Activated T-helper 1 cell treated with anti-CD3 and anti-CD28 coated beads, Interleukin-2, amount 50 U/mL, for 16 hours (primary cell): ENCODE measurements at regions not wholly inside any gene's neighbourhood (a gene's known extent, or its start where the extent isn't known, plus 50 kb on each side); places are given as distances from the start of the nearest gene placed in this dataset.

Experiments
- DNase-seq, 2 donors: peaks; one replicate each; pipeline ENCODE4 v3.0.0-alpha.2; 2020; ENCODE audit warnings: low read depth in 1 of 2, low spot score in 1 of 2

DNA sequence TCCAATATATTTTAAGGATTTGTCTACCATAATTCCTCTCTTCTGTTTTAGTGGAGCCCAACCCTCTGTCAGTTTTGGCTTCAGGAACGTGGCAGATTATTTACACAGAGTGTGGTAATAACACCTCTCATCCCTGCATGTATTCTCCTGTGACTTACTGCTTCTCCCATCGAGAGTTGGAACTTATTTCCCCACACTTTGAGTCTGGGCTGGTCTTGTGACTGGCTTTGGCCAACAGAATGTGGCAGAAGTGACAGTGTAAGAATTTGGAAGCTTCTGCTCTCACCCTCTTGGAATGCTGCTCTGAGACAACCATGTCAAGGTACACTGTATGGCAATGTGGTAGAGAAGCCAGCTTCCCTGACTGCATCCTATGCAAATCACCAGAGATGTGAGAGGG is 407.7 kb downstream of the EPM2A start:
- DNase-seq = no peak

DNA sequence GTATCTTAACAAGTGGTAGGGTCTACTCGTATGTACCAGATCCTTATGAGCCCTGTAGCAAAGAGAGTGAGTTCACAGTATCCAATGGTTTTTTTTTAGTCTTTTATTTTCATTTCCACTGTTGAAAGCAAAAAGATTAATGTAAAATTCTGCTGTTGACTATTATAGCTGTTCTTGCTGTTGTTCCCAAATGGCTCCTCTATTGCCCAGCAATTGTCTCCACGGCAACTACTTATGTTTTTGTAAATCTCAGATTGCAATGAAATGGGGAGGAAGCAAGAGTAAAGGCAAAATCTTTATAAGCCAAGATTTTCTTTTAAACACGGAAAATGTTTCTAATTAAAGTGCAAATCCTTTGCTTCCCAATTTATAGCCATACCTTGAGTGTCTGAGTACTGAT is 406.1 kb downstream of the EPM2A start:
- DNase-seq = no peak

DNA sequence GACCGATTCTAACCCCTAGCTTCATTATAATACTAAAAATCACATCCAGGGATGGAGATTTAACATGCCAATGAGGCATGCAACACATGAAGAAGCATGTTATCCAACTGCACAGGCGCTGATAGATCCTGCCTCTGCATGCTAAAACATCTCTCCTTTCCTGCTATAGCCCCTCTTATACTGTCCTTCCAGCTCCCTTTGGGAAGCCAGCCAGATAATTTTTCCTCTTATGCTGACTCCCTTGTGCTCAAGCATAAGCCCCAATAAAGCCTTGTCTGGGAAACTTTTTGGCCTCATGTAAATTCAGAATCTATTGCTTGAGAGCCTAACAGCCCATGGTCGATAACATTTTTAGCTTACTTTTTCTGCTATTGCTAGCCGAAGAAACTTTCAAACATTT is 404.3 kb downstream of the EPM2A start:
- no peak for DNase-seq

- DNase-seq = no peak
Measured at GRCh38 chr6:145332011-145332410, 403.3 kb downstream of the EPM2A start.

DNA sequence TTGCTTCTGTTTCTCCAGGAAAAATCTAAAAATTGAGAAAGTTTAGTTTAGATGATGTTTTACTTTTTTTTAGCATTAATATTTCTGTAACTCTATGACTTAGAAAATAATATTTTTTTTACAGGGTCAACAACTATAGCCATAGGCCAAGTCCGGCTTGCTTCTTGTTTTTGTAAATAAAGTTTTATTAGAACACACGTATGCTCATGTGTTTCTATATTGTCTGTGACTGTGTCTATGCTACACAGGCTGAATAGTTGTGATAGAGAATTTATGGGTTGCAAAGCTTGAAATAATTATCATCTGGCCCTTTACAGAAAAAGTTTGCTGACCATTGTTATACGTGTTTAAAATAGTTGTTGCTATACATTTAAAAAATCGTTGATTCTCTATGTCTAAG is 399.2 kb downstream of the EPM2A start:
- no peak for DNase-seq

DNA sequence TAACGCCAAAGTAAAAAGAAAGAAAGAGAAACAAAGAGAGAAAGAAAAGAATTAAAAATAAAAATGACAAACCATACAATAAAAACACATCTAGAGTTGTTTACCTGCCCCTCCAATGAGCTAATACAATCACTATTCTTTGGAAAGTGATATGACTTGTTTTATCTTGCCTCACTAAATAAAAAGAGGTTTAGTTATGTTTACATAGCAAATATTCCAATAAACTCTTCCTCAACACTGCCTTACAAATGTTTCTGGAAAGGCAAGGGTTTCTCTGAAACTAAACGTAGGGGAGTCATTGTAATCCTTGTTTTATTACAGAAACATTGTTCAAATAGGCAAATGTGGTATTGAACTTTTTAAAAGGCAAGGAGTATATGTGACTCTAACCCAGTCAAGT is 396.2 kb downstream of the EPM2A start:
- no peak for DNase-seq

DNA sequence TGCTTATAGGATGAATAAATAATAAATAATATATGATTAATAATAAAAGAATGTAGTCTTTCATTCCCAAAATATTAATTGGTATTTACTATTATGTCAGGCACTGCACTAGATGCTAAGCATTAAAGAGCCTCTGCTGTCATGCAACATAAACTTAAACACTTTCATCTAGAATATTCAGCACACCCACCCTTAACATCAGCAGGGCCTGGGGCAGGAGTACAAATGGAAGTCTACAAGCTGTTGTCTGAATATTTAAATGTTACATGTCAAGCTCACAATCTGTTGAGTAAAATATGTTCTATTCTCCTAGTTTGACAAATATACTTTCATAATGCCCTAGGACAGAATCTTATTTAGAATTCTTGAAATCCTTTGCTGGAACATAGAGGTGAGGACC is 395.1 kb downstream of the EPM2A start:
- no peak for DNase-seq

DNA sequence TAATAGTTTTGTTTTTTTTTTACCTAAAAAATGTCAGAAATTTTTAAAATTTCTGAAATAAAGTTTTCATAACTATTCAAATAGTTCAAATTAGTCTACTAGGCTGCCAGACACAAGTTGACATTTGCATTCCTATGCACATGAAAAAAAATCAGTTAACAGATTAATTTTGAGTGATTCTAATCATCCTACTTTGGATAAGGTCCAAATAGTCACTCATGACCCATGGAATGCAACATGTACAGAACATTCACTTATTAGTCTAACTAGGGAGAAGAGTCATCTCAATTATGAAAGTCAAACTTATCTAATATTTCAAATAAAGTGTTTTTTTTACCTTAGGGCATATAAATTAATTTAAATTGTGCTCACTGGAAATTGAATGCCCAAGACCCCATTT is 390.2 kb downstream of the EPM2A start:
- no peak for DNase-seq

DNA sequence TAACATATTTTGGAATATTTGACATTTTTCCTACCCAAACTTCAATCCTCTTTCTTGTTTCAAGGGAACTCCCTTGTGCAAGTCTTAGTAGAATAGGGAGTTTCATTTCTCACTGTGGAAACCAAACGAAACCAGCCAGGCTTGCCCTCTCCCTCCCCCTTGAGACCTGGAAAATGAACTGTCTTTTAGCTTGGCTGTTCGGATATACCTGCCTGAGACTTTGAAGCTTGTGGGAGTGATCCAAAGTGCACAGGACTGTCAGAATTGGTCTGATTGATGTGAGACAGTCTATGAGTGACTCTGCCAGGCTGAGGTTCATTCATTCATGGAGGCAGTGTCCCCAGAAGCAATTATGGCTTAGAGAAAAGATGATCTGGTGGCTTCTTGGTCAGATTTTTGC is 388.1 kb downstream of the EPM2A start:
- DNase-seq = no peak

GRCh38 chr6:145349950-145350510 is 385.3 kb downstream of the EPM2A start:
- no peak for DNase-seq

- DNase-seq = no peak
Measured at GRCh38 chr6:145350928-145351327, 384.4 kb downstream of the EPM2A start.

- no peak for DNase-seq
Measured at GRCh38 chr6:145352382-145353080, 382.8 kb downstream of the EPM2A start.

- no peak for DNase-seq
Measured at GRCh38 chr6:145360865-145361264, 374.5 kb downstream of the EPM2A start.

GRCh38 chr6:145367149-145367548 is 368.2 kb downstream of the EPM2A start:
- no peak for DNase-seq

DNA sequence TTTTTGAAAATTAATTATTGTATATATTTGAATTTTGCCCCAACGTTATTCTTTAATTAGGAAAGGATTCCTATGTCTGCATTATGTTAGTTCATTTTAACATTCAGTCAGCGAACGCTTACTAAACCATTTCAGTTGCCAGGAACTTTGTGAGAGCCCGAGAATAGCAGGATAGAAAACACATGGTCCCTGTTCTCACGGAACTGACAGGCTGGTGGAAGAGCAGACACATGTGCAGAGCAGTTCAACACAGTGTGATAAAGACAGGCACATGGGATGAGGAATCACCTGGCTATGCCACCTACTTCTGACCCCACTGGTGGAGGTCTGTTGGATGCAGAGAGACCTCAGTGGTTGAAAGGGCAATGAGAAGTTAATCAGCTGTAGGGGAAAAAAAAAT is 367.2 kb downstream of the EPM2A start:
- DNase-seq = no peak

DNA sequence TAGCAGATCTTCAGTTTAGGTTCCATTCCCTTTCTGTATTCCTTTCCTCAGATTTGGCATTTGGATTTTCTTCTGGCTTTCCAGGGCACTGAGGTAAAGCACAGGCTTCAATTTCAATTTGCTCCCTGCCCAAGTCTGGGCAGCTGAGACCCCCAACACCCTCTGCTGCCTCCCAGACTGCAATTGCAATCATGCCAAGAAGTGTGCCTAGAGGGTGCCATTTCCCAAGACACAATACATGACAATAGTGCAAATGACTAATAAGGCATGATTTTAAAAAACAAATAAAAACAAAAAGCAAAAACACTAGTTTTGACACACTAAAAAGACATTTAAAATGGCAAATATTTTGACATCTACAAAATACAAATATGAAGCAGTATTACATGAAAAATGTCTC is 364.8 kb downstream of the EPM2A start:
- DNase-seq = no peak

DNA sequence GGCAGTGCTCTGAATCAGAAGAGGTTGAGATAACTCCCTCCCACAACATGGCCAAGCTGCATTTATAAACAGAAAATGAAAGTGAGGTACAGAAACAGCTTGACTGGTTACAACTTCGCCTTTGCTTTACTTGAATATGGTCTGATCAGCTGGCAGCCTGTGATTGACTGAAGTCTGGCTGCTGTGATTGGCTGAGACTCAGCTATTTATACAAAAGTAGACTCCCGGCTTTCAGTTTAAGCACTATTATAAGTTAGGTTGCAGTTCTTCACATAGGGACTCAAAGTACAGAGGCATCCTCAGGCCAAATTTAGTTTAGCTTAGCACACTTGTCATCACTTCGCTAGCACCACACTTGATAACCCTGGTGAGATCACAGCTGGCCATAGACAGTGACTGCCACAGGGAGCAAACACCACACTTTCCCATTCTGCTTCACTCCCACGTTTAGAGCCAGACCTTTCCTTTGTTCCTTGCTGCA is 362.6 kb downstream of the EPM2A start:
- no peak for DNase-seq

GRCh38 chr6:145373826-145374225 is 361.5 kb downstream of the EPM2A start:
- no peak for DNase-seq

DNA sequence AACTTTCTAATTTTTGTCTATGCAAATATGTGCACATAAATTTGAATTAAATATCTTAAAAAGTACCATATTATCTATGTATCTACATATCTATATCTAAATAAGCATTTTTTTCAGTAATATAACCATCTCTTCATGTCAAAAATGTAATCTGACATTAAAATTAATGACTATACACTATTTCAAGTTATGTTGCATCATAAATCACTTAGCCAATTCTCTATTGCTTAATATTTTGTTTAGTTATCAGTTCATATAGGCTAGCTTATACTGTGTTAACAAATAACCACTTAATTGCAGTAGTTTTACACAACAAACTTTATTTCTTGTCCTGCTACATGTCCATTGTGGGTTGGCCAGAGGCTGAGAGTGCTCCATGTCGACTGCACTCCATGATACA is 360.8 kb downstream of the EPM2A start:
- DNase-seq = no peak

- no peak for DNase-seq
Measured at GRCh38 chr6:145375502-145375901, 359.8 kb downstream of the EPM2A start.

- no peak for DNase-seq
Measured at GRCh38 chr6:145380186-145380585, 355.1 kb downstream of the EPM2A start.

GRCh38 chr6:145381941-145382340 is 353.4 kb downstream of the EPM2A start:
- DNase-seq = no peak

DNA sequence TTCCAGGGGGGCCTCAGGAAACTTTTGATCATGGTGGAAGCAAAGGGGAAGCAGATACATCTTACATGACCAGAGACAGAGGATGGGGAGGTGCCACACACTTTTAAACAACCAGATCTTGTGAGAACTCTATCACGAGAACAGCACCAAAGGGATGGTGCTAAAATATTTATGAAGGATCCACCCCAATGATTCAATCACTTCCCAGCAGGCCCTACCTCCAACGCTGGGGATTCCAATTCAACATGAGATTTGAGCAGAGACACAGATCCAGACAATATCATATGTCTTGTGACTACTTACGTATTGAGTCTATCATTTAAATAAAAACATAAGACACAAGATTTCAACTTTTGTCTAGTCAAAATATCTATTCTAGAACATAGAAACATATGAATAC is 351.9 kb downstream of the EPM2A start:
- DNase-seq = no peak
